ENCODE measurements at regions not wholly inside any gene's neighbourhood (a gene's known extent, or its start where the extent isn't known, plus 50 kb on each side); places are given as distances from the start of the nearest gene placed in this dataset.
"Not testable (repeated sequence)": the region's sequence is repeated elsewhere in the genome, so short reads cannot be mapped to it uniquely, and the experiment has no call there.

- Histone ChIP-seq H3K27me3 (ENCODE audit: control insufficient read depth in 2 of 2, insufficient read depth in 2 of 2, low read length in 2 of 2) (no peaks in the 10 kb centered on the region), H4K20me1 (ENCODE audit: insufficient read depth, low read length) (no peaks in the 10 kb centered on the region), H3K36me3 (replicated peaks in 1 of 2; ENCODE audit: control insufficient read depth in 1 of 2, insufficient read depth in 2 of 2, low read length in 2 of 2) (no peaks in the 10 kb centered on the region), H3K9ac (ENCODE audit: insufficient read depth, low read length, poor library complexity, severe bottlenecking) (no peak overlapping the region), H3K4me2 (replicated peaks; ENCODE audit: extremely low read depth, low read length, poor library complexity, severe bottlenecking) (no peak overlapping the region), H3K79me2 (ENCODE audit: insufficient read depth, low read length) (no peaks in the 10 kb centered on the region), H3K27ac (ENCODE audit: low read depth in 1 of 2, low read length in 2 of 2) (no peak overlapping the region), H3K4me3 (replicated peaks in 1 of 3; ENCODE audit: low read depth in 2 of 3, low read length in 3 of 3) (no peak overlapping the region), H3K4me1 (ENCODE audit: control insufficient read depth in 1 of 2, insufficient read depth in 2 of 2, low read length in 2 of 2) (no peaks in the 10 kb centered on the region), H3K9me3 (replicated peaks in 1 of 2; ENCODE audit: control insufficient read depth in 1 of 2, insufficient read depth in 1 of 2, low read length in 2 of 2) (no peaks in the 10 kb centered on the region), H2AFZ (ENCODE audit: insufficient read depth, low read depth, low read length, poor library complexity, severe bottlenecking) (no peak overlapping the region)
- H3K9me3 Mint-ChIP-seq: peaks cover 0 to 2% (median 0%) of the 10 kb centered on the region in 7 donors
- no peak overlapping the region for H3K4me3 Mint-ChIP-seq
- no peak overlapping the region for H3K27ac Mint-ChIP-seq
- peaks cover 2% of the 10 kb centered on the region for H3K4me1 Mint-ChIP-seq
- no peak for TF ChIP-seq CTCF (IDR thresholded peaks at IDR 0.05)
- WGBS (ENCODE audit: insufficient coverage): 86% methylated on average over 1 of the region's 4 CpGs
- intact Hi-C loops (cut with micrococcal nuclease): no loop called here
- H3K36me3 Mint-ChIP-seq: no peaks in the 10 kb centered on the region
- peaks cover 0 to 2% (median 0%) of the 10 kb centered on the region in 3 donors for H3K27me3 Mint-ChIP-seq (ENCODE audit: low read depth in 3 of 3)
- DNase-seq: no peak
Observed at GRCh38 chr2:61660511-61661388, 122.6 kb upstream of the XPO1 start.

GRCh38 chr2:61658841-61659780, 121.0 kb upstream of the XPO1 start:
- TF ChIP-seq CTCF (IDR thresholded peaks at IDR 0.05): peak; percentile 51
- Histone ChIP-seq H3K27me3 (ENCODE audit: control insufficient read depth in 2 of 2, insufficient read depth in 2 of 2, low read length in 2 of 2) (no peaks in the 10 kb centered on the region), H3K79me2 (ENCODE audit: insufficient read depth, low read length) (no peaks in the 10 kb centered on the region), H3K4me3 (replicated peaks in 1 of 3; ENCODE audit: low read depth in 2 of 3, low read length in 3 of 3) (no peak overlapping the region), H2AFZ (ENCODE audit: insufficient read depth, low read depth, low read length, poor library complexity, severe bottlenecking) (no peak overlapping the region), H3K9me3 (replicated peaks in 1 of 2; ENCODE audit: control insufficient read depth in 1 of 2, insufficient read depth in 1 of 2, low read length in 2 of 2) (no peaks in the 10 kb centered on the region), H3K27ac (ENCODE audit: low read depth in 1 of 2, low read length in 2 of 2) (no peak overlapping the region), H3K4me2 (replicated peaks; ENCODE audit: extremely low read depth, low read length, poor library complexity, severe bottlenecking) (no peak overlapping the region), H3K36me3 (replicated peaks in 1 of 2; ENCODE audit: control insufficient read depth in 1 of 2, insufficient read depth in 2 of 2, low read length in 2 of 2) (no peaks in the 10 kb centered on the region), H4K20me1 (ENCODE audit: insufficient read depth, low read length) (no peaks in the 10 kb centered on the region), H3K4me1 (ENCODE audit: control insufficient read depth in 1 of 2, insufficient read depth in 2 of 2, low read length in 2 of 2) (no peaks in the 10 kb centered on the region), H3K9ac (ENCODE audit: insufficient read depth, low read length, poor library complexity, severe bottlenecking) (no peak overlapping the region)
- Mint-ChIP-seq H3K9me3 (peaks cover 0 to 2% (median 0%) of the 10 kb centered on the region in 7 donors), H3K4me1 (peaks cover 2% of the 10 kb centered on the region), H3K27me3 (ENCODE audit: low read depth in 3 of 3) (peaks cover 0 to 2% (median 0%) of the 10 kb centered on the region in 3 donors), H3K4me3 (peak overlapping the region in 1 of 2 donors; percentile 18), H3K36me3 (no peaks in the 10 kb centered on the region), H3K27ac (no peak overlapping the region)
- peak in 2 of 3 donors; percentile 4 to 7 for DNase-seq
- intact Hi-C loops (cut with micrococcal nuclease): no loop called here
- 60% methylated on average over 1 of the region's 3 CpGs for WGBS (ENCODE audit: insufficient coverage)

GRCh38 chr2:61649946-61650345, 111.8 kb upstream of the XPO1 start:
- WGBS (ENCODE audit: insufficient coverage): 100% methylated on average over 2 of the region's 3 CpGs
- H3K4me1 ChIP-seq (ENCODE audit: control insufficient read depth in 1 of 2, insufficient read depth in 2 of 2, low read length in 2 of 2); H3K4me3 Mint-ChIP-seq; H3K27ac ChIP-seq (ENCODE audit: low read depth in 1 of 2, low read length in 2 of 2); H3K27me3 ChIP-seq (ENCODE audit: control insufficient read depth in 2 of 2, insufficient read depth in 2 of 2, low read length in 2 of 2); H3K36me3 ChIP-seq (replicated peaks in 1 of 2; ENCODE audit: control insufficient read depth in 1 of 2, insufficient read depth in 2 of 2, low read length in 2 of 2); H3K4me3 ChIP-seq (replicated peaks in 1 of 3; ENCODE audit: low read depth in 2 of 3, low read length in 3 of 3); H3K9ac ChIP-seq (ENCODE audit: insufficient read depth, low read length, poor library complexity, severe bottlenecking); H3K36me3 Mint-ChIP-seq; H3K4me2 ChIP-seq (replicated peaks; ENCODE audit: extremely low read depth, low read length, poor library complexity, severe bottlenecking); H3K4me1 Mint-ChIP-seq; H3K27ac Mint-ChIP-seq; intact Hi-C loops (cut with micrococcal nuclease); H3K79me2 ChIP-seq (ENCODE audit: insufficient read depth, low read length); H3K27me3 Mint-ChIP-seq (ENCODE audit: low read depth in 3 of 3); DNase-seq; H4K20me1 ChIP-seq (ENCODE audit: insufficient read depth, low read length); H2AFZ ChIP-seq (ENCODE audit: insufficient read depth, low read depth, low read length, poor library complexity, severe bottlenecking): not testable (repeated sequence)
- peaks cover 9 to 31% of the 10 kb centered on the region in 2 donors for H3K9me3 ChIP-seq (replicated peaks in 1 of 2; ENCODE audit: control insufficient read depth in 1 of 2, insufficient read depth in 1 of 2, low read length in 2 of 2)
- peaks cover 16 to 30% (median 26%) of the 10 kb centered on the region in 7 donors for H3K9me3 Mint-ChIP-seq
